ENCODE measurements at regions not wholly inside any gene's neighbourhood (a gene's known extent, or its start where the extent isn't known, plus 50 kb on each side); places are given as distances from the start of the nearest gene placed in this dataset.

- TF ChIP-seq, protein P1, sequence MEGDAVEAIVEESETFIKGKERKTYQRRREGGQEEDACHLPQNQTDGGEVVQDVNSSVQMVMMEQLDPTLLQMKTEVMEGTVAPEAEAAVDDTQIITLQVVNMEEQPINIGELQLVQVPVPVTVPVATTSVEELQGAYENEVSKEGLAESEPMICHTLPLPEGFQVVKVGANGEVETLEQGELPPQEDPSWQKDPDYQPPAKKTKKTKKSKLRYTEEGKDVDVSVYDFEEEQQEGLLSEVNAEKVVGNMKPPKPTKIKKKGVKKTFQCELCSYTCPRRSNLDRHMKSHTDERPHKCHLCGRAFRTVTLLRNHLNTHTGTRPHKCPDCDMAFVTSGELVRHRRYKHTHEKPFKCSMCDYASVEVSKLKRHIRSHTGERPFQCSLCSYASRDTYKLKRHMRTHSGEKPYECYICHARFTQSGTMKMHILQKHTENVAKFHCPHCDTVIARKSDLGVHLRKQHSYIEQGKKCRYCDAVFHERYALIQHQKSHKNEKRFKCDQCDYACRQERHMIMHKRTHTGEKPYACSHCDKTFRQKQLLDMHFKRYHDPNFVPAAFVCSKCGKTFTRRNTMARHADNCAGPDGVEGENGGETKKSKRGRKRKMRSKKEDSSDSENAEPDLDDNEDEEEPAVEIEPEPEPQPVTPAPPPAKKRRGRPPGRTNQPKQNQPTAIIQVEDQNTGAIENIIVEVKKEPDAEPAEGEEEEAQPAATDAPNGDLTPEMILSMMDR (IDR thresholded peaks at IDR 0.05) = no peak
- no peak for TF ChIP-seq POLR2A (IDR thresholded peaks at IDR 0.05)
These were observed 100.3 kb upstream of the CPNE8 start for GRCh38 chr12:39005671-39006070.
